SU-DHL-6 (cell line): ENCODE measurements at regions not wholly inside any gene's neighbourhood (a gene's known extent, or its start where the extent isn't known, plus 50 kb on each side); places are given as distances from the start of the nearest gene placed in this dataset.

ENCODE experiments used
- EZH2phosphoT487 ChIP-seq: fragments of 200-600 bp; sonication (generic), shearing (Covaris generic); conservative IDR thresholded peaks from 2 replicates; pipeline ENCODE4 v1.6.1; 2018; ENCODE audit warnings: mild to moderate bottlenecking, antibody characterized with exemption, low read length, moderate library complexity, mixed read lengths
- TF ChIP-seq, protein P1 (sequence below): fragments of 200-600 bp; sonication (generic); IDR thresholded peaks from one replicate; pipeline ENCODE4 v1.5.1; 2017; ENCODE audit warnings: antibody characterized with exemption, mild to moderate bottlenecking, low read length, moderate library complexity; ENCODE audit not compliant: insufficient read depth, poor library complexity, severe bottlenecking

DNA sequence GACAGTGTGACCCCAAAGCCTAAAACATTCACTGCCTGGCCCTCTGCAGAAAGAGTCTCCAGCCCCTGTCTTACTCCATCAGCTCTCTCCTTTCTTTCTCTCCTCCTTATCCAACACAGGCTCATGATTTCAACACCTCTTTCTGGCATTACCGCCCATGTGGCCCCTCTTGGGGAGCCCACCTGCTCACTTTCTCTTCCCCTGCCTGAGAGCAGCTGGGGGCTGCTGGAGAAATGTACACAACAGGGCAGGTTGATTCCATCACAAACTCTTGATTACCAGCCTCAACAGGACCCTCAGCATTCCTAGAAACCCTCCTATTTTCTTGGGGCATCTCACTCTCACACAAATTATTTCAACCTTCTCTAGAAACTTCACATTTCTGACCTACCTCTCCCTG, 98.3 kb downstream of the ABHD5 start:
- TF ChIP-seq, protein P1, sequence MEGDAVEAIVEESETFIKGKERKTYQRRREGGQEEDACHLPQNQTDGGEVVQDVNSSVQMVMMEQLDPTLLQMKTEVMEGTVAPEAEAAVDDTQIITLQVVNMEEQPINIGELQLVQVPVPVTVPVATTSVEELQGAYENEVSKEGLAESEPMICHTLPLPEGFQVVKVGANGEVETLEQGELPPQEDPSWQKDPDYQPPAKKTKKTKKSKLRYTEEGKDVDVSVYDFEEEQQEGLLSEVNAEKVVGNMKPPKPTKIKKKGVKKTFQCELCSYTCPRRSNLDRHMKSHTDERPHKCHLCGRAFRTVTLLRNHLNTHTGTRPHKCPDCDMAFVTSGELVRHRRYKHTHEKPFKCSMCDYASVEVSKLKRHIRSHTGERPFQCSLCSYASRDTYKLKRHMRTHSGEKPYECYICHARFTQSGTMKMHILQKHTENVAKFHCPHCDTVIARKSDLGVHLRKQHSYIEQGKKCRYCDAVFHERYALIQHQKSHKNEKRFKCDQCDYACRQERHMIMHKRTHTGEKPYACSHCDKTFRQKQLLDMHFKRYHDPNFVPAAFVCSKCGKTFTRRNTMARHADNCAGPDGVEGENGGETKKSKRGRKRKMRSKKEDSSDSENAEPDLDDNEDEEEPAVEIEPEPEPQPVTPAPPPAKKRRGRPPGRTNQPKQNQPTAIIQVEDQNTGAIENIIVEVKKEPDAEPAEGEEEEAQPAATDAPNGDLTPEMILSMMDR, result no peak
- no peak for TF ChIP-seq EZH2phosphoT487
